NT2/D1 (cell line): ENCODE measurements at regions not wholly inside any gene's neighbourhood (a gene's known extent, or its start where the extent isn't known, plus 50 kb on each side); places are given as distances from the start of the nearest gene placed in this dataset.

Source experiments
- DNase-seq: peaks from one replicate; pipeline ENCODE4 v3.0.0-alpha.2; 2011; ENCODE audit warnings: low read depth, low spot score
- H3K27me3 ChIP-seq: 2 replicates; pipeline ENCODE4 v1.6.0; 2011; ENCODE audit warnings: mild to moderate bottlenecking; ENCODE audit not compliant: insufficient read length, insufficient read depth
- H3K36me3 ChIP-seq: 2 replicates; pipeline ENCODE4 v1.6.1; 2011; ENCODE audit warnings: mild to moderate bottlenecking, low read length, mixed read lengths; ENCODE audit not compliant: insufficient read depth, insufficient read length
- H3K4me1 ChIP-seq: 2 replicates; pipeline ENCODE4 v1.5.1; 2011; ENCODE audit not compliant: insufficient read depth, insufficient read length
- H3K4me3 ChIP-seq: 2 replicates; pipeline ENCODE4 v1.5.1; 2011; ENCODE audit warnings: low read depth; ENCODE audit not compliant: insufficient read length
- H3K9ac ChIP-seq: 2 replicates; pipeline ENCODE4 v1.6.0; 2011; ENCODE audit warnings: low read depth; ENCODE audit not compliant: insufficient read length
- H3K9me3 ChIP-seq: 2 replicates; pipeline ENCODE4 v1.5.1; 2011; ENCODE audit warnings: mild to moderate bottlenecking, low read length; ENCODE audit not compliant: insufficient read depth
- SUZ12 ChIP-seq: IDR thresholded peaks from 2 replicates; pipeline ENCODE4 v1.6.1; 2011; ENCODE audit not compliant: insufficient read length, insufficient read depth; ENCODE audit errors: extremely low read depth
- YY1 ChIP-seq: IDR thresholded peaks from 2 replicates; pipeline ENCODE4 v1.6.1; 2011; ENCODE audit not compliant: insufficient read length, insufficient read depth
- ZNF274 ChIP-seq: IDR thresholded peaks from 2 replicates; pipeline ENCODE4 v1.6.1; 2011; ENCODE audit warnings: mild to moderate bottlenecking, low read depth, low read length

GRCh38 chr16:22726868-22727267 is 87.1 kb upstream of the HS3ST2 start:
- TF ChIP-seq YY1 (no peak), SUZ12 (no peak)
- Histone ChIP-seq H3K9me3 (peaks cover 7% of the 10 kb centered on the region; the same call in 1 of the 2 replicates), H3K9ac (no peak overlapping the region), H3K27me3 (no peaks in the 10 kb centered on the region), H3K36me3 (no peaks in the 10 kb centered on the region), H3K4me1 (no peaks in the 10 kb centered on the region), H3K4me3 (no peak overlapping the region)
- no peak for DNase-seq

DNA sequence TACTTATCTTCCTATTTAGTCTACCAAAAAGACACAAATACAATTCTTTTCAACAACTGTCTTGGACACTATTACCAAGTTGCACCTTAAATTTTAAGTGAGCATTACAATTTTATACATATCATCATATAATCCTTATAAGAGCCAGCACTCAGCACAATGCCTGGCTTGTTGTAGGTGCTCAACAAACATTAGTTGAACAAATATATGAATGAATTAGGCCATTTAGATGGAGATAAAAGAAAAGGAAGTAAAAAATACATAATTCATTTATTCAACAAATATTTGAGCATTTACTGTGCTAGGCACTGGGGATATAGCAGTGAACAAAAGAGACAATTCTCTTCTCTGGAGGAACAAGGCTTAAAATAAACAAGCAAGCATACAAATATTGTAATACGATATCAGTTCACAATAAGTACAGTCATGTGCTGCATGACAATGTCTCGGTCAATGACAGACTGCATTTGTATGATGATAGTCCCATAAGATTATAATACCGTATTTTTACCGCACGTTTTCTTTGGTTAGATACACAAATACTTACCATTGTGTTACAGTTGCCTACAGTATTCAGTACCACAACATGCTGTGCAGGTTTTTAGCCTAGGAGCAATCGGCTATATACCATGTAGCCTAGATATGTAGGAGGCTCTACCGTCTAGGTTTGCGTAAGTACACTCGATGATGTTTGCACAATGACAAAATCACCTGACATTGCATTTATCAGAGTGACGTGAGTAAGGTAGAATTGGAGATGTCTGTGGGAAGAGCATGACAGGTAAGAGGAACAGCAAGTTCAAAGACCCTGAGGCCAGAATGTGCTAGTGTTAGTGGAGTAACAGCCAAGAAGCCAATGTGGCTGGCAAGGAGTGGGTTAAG is 86.4 kb upstream of the HS3ST2 start:
- no peaks in the 10 kb centered on the region for H3K36me3 ChIP-seq
- no peak overlapping the region for H3K4me3 ChIP-seq
- no peak for DNase-seq
- H3K27me3 ChIP-seq = no peaks in the 10 kb centered on the region
- peaks cover 7% of the 10 kb centered on the region; the same call in 1 of the 2 replicates for H3K9me3 ChIP-seq
- no peak overlapping the region for H3K9ac ChIP-seq
- peaks cover 2% of the 10 kb centered on the region for H3K4me1 ChIP-seq
- TF ChIP-seq SUZ12 (no peak), YY1 (no peak), ZNF274 (no peak)

DNA sequence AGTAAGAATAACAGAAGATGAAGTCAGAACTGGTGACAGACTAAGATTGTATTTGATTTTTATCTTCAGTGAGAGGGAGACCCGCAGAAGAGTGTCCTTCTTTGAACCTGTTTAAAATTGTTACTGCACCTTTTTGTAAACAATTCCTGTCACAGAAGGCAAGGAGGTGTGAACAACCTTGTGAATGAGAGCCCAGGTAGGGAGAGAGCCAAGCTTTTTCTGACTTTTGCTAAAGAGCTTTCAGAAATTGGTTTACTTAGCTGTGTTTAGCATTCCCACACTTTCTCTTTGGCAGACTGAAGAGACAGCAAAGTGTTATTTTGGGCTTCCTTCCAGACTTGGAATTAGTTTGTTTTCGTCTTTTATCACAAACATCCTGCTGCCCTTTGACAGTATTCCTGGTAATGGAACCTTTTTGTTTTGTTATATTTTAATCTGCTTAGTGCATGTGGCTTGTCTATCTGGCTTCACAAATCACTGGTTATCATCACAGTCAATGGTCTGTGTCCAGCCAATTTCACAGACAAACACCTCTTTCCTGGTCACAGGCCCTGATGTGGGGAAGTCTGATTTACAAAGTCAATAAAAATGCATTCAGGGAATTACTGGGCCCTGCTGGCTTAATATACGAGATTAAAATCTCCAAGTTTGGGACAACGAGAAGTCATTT is 85.7 kb upstream of the HS3ST2 start:
- no peak overlapping the region for H3K4me3 ChIP-seq
- H3K9ac ChIP-seq = no peak overlapping the region
- no peaks in the 10 kb centered on the region for H3K36me3 ChIP-seq
- no peak for TF ChIP-seq ZNF274
- TF ChIP-seq YY1 = no peak
- no peak for TF ChIP-seq SUZ12
- H3K4me1 ChIP-seq = peaks cover 2% of the 10 kb centered on the region
- H3K27me3 ChIP-seq = no peaks in the 10 kb centered on the region
- peaks cover 2% of the 10 kb centered on the region; the same call in 1 of the 2 replicates for H3K9me3 ChIP-seq
- DNase-seq = no peak

DNA sequence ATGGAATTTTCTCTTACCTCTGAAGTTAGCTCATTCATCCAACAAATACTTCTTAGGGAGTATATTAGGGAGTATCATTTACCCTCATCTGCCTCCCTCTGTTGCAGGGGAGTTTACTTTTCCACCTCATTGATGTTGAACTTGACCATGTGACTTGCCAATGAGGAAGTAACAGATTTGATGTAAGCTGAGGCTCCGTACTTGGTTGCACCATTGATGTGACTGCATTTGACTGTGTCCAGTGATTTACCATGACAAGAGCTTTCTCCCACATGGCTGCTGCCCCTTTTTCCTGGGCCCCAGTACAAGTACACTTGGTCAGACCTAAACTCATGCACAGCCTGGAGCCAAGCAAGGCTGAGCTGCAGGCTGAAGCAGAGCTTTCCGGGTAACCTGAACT is 81.6 kb upstream of the HS3ST2 start:
- no peak for DNase-seq
- TF ChIP-seq SUZ12 (no peak), ZNF274 (no peak), YY1 (no peak)
- no peaks in the 10 kb centered on the region for H3K27me3 ChIP-seq

GRCh38 chr16:22732959-22733358 is 81.0 kb upstream of the HS3ST2 start:
- Histone ChIP-seq H3K9me3 (no peaks in the 10 kb centered on the region), H3K9ac (no peak overlapping the region), H3K4me1 (peaks cover 2% of the 10 kb centered on the region), H3K27me3 (no peaks in the 10 kb centered on the region), H3K36me3 (no peaks in the 10 kb centered on the region), H3K4me3 (no peak overlapping the region)
- DNase-seq = no peak
- TF ChIP-seq SUZ12 (no peak), YY1 (no peak)

More for the DNA sequence above, 81.6 kb upstream of the HS3ST2 start:
- no peaks in the 10 kb centered on the region for H3K9me3 ChIP-seq
- H3K4me1 ChIP-seq = peaks cover 2% of the 10 kb centered on the region
- H3K9ac ChIP-seq = no peak overlapping the region
- no peaks in the 10 kb centered on the region for H3K36me3 ChIP-seq
- no peak overlapping the region for H3K4me3 ChIP-seq

DNA sequence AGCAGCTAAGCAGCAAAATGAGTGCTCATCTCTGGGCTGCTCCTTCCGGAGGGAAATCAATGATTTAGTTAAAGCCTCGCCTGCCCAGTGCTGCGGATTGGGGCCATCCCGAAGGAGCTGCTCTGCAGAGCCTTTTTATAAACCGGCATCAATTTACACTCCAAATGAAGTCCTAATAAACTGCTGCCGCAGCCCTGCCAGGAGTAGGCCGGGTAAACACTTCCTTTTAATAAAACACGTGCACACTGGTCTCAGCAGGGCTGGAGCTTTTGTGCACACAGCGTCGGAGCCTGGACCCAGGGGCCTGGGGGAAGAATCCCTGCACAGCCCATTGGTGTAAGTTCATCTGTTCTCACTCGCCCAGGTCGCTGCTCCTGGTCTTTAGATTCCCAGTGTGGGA is 79.6 kb upstream of the HS3ST2 start:
- TF ChIP-seq SUZ12 (no peak), ZNF274 (no peak), YY1 (no peak)

DNA sequence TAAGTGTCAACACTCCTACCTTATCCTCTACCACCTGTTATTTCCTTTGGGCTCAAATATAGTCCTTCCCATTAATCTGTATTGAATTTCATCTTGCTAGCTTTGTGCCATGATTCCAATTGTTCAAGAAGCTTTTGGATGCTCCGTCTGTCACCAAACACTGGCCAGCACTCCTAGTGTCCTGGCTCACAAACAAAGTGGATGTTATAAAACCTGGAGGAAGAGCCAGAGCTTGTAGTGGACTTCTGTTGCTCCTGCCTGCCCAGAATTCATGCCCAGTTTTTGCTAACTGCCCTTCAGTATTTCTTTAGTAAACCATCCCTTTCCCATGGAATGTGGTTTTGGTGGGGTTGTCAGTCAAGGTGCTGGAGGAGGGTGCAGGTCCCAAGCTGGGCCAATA is 77.2 kb upstream of the HS3ST2 start:
- DNase-seq = no peak
- H3K4me3 ChIP-seq = no peak overlapping the region
- no peak overlapping the region for H3K9ac ChIP-seq
- H3K9me3 ChIP-seq = no peaks in the 10 kb centered on the region
- no peaks in the 10 kb centered on the region for H3K36me3 ChIP-seq
- no peaks in the 10 kb centered on the region for H3K27me3 ChIP-seq
- H3K4me1 ChIP-seq = peaks cover 2% of the 10 kb centered on the region
- TF ChIP-seq YY1 (no peak), SUZ12 (no peak), ZNF274 (no peak)

More for the DNA sequence above, 79.6 kb upstream of the HS3ST2 start:
- H3K4me1 ChIP-seq = peaks cover 2% of the 10 kb centered on the region
- no peak for DNase-seq
- no peak overlapping the region for H3K4me3 ChIP-seq
- H3K9me3 ChIP-seq = no peaks in the 10 kb centered on the region
- H3K27me3 ChIP-seq = no peaks in the 10 kb centered on the region
- no peaks in the 10 kb centered on the region for H3K36me3 ChIP-seq
- H3K9ac ChIP-seq = no peak overlapping the region
